WI38 (cell line): ENCODE measurements at regions not wholly inside any gene's neighbourhood (a gene's known extent, or its start where the extent isn't known, plus 50 kb on each side); places are given as distances from the start of the nearest gene placed in this dataset.

Experiments used
- H3K4me3 ChIP-seq: 2 replicates; pipeline ENCODE4 v1.5.1; 2011; ENCODE audit warnings: low read depth, mild to moderate bottlenecking, control low read depth, low read length
- CTCF ChIP-seq: IDR thresholded peaks from 2 replicates; pipeline ENCODE4 v1.5.1; 2012; ENCODE audit warnings: low read depth, mild to moderate bottlenecking, control low read depth, low read length

DNA sequence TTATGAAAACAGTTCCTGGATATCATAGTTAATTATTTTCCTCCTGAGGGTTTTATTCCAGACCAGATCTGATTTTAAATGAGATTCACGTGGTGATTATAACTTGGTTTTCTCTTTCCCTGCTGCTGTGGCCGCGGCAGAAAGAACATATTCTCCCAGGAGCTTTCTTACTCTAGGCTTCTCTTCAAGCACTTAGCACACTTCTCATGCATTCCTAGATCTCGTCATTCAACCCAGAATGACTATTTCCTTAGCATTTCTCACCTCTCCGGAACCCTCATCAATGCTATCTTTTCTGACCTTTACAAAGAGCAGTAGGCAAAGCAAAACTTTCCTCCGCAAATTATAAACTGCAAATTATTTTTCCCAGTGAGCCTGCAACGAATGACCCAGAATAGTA is 122.9 kb downstream of the GPAT3 start:
- no peak overlapping the region for H3K4me3 ChIP-seq
- TF ChIP-seq CTCF: no peak

DNA sequence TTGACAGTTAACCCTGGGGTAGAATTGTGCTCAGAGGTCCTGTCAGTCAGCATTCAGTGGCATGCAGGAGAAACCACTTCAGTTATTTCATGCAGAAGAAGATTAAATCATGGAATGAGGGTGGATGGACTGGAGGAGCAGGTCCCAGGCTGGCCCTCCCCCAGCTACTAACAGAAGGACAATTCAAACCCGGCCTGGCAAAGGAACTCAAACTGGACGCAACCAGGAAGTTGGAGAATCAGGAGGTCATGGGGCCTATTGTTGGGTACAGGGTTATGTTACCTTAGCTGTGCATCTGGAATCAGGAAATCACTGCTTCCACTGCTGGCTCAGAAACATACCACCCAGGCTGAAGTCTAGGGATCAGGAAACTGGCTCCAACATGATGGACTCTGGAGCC is 121.4 kb downstream of the GPAT3 start:
- no peak for TF ChIP-seq CTCF

More for the DNA sequence above, 121.4 kb downstream of the GPAT3 start:
- no peak overlapping the region for H3K4me3 ChIP-seq
